Progenitor cell of endocrine pancreas (in vitro differentiated cells): ENCODE measurements at regions not wholly inside any gene's neighbourhood (a gene's known extent, or its start where the extent isn't known, plus 50 kb on each side); places are given as distances from the start of the nearest gene placed in this dataset.

Experiments used
- DNase-seq: peaks from one replicate; pipeline ENCODE4 v3.0.0; 2021; ENCODE audit warnings: low spot score; ENCODE audit not compliant: unreplicated experiment
- H3K27ac Mint-ChIP-seq: 2 replicates; pipeline ENCODE4 v1.8.0; 2021; ENCODE audit warnings: mild to moderate bottlenecking, moderate library complexity, mixed read lengths
- H3K27me3 Mint-ChIP-seq: 2 replicates; pipeline ENCODE4 v1.8.0; 2021; ENCODE audit warnings: mixed read lengths
- H3K36me3 Mint-ChIP-seq: 2 replicates; pipeline ENCODE4 v1.8.0; 2022; ENCODE audit warnings: mixed read lengths; ENCODE audit not compliant: insufficient read depth
- H3K4me1 Mint-ChIP-seq: 2 replicates; pipeline ENCODE4 v1.8.0; 2021; ENCODE audit warnings: low read depth, mixed read lengths
- H3K4me3 Mint-ChIP-seq: 2 replicates; pipeline ENCODE4 v1.8.0; 2021; ENCODE audit warnings: low read depth, mild to moderate bottlenecking, moderate library complexity, mixed read lengths
- H3K9me3 Mint-ChIP-seq: 2 replicates; pipeline ENCODE4 v1.8.0; 2021; ENCODE audit warnings: low read depth, mixed read lengths
- CTCF ChIP-seq: fragments of 200-600 bp; sonication (generic); IDR thresholded peaks from one replicate; pipeline ENCODE4 v1.5.0; 2021; ENCODE audit warnings: antibody characterized with exemption, mild to moderate bottlenecking; ENCODE audit not compliant: unreplicated experiment

GRCh38 chr22:48898524-48899250, 929.0 kb downstream of the BRD1 start:
- H3K4me1 Mint-ChIP-seq, result no peaks in the 10 kb centered on the region
- H3K4me3 Mint-ChIP-seq, result no peak overlapping the region
- no peak for DNase-seq
- no peaks in the 10 kb centered on the region for H3K36me3 Mint-ChIP-seq
- no peak overlapping the region for H3K27ac Mint-ChIP-seq
- no peaks in the 10 kb centered on the region for H3K9me3 Mint-ChIP-seq
- TF ChIP-seq CTCF, result no peak
- peaks cover 26% of the 10 kb centered on the region for H3K27me3 Mint-ChIP-seq

- Mint-ChIP-seq H3K36me3 (no peaks in the 10 kb centered on the region), H3K27me3 (peaks cover 27% of the 10 kb centered on the region), H3K27ac (no peak overlapping the region), H3K9me3 (no peaks in the 10 kb centered on the region), H3K4me1 (no peaks in the 10 kb centered on the region), H3K4me3 (no peak overlapping the region)
- TF ChIP-seq CTCF, result no peak
- DNase-seq, result no peak
These were observed 929.9 kb downstream of the BRD1 start for GRCh38 chr22:48897645-48898370.

- H3K36me3 Mint-ChIP-seq, result no peaks in the 10 kb centered on the region
- TF ChIP-seq CTCF, result no peak
- no peak for DNase-seq
- no peaks in the 10 kb centered on the region for H3K4me1 Mint-ChIP-seq
- no peak overlapping the region for H3K4me3 Mint-ChIP-seq
- H3K27ac Mint-ChIP-seq, result no peak overlapping the region
- no peaks in the 10 kb centered on the region for H3K9me3 Mint-ChIP-seq
- peaks cover 33% of the 10 kb centered on the region for H3K27me3 Mint-ChIP-seq
These were observed 930.7 kb downstream of the BRD1 start for GRCh38 chr22:48896766-48897644.

- H3K36me3 Mint-ChIP-seq, result no peaks in the 10 kb centered on the region
- no peak overlapping the region for H3K4me3 Mint-ChIP-seq
- no peak overlapping the region for H3K27ac Mint-ChIP-seq
- H3K4me1 Mint-ChIP-seq, result no peaks in the 10 kb centered on the region
- H3K9me3 Mint-ChIP-seq, result no peaks in the 10 kb centered on the region
- no peak for DNase-seq
- no peak for TF ChIP-seq CTCF
- H3K27me3 Mint-ChIP-seq, result peaks cover 34% of the 10 kb centered on the region
These were observed 931.6 kb downstream of the BRD1 start for GRCh38 chr22:48895831-48896765.
